B cell (primary cell): ENCODE measurements at regions not wholly inside any gene's neighbourhood (a gene's known extent, or its start where the extent isn't known, plus 50 kb on each side); places are given as distances from the start of the nearest gene placed in this dataset.

Experiments used
- ATAC-seq: fragments of 200-7000 bp; cut with Tn5 transposase; one replicate; pipeline ENCODE4 v1.10.0; 2021; ENCODE audit warnings: low read depth, mild to moderate bottlenecking, moderate number of reproducible peaks, moderate library complexity
- CTCF ChIA-PET: fragments of 350-600 bp; sonication (Branson Sonifier 250); formaldehyde crosslinking; loops from one replicate; lab custom pipeline; 2021; ENCODE audit warnings: antibody characterized with exemption, inconsistent platforms; lab: Charles Lee
- POLR2A ChIA-PET: fragments of 350-600 bp; sonication (Branson Sonifier 250); formaldehyde crosslinking; loops from one replicate; lab custom pipeline; 2021; ENCODE audit warnings: antibody characterized with exemption; lab: Charles Lee
- DNase-seq: peaks from one replicate; pipeline ENCODE4 v3.0.0; 2013
- H2AFZ ChIP-seq: 2 replicates; pipeline ENCODE4 v1.6.1; 2012; ENCODE audit warnings: mild to moderate bottlenecking, low read depth, low read length; ENCODE audit not compliant: insufficient read depth, poor library complexity, severe bottlenecking
- H3K27ac ChIP-seq, 2 donors: 1 replicate in 1 of 2; 2 replicates in 1 of 2; pipeline ENCODE4 v1.5.1; 2012 to 2013; ENCODE audit warnings: low read length in 2 of 2, mild to moderate bottlenecking in 2 of 2, moderate library complexity in 1 of 2
- H3K27me3 ChIP-seq, 4 experiments: fragments of 200-600 bp in 1 of 4; sonication (generic) in 1 of 4; replicated peaks in 1 of 4; 1 replicate in 2 of 4; 2 replicates in 2 of 4; pipeline versions ENCODE4 v1.6.1 to v1.7.0; 2013 to 2016; ENCODE audit warnings: low read length in 3 of 4, mild to moderate bottlenecking in 2 of 4, mixed read lengths in 1 of 4, moderate library complexity in 1 of 4; ENCODE audit not compliant: insufficient read depth in 4 of 4, control insufficient read depth in 3 of 4; ENCODE audit errors: control extremely low read depth in 1 of 4
- H3K36me3 ChIP-seq, 2 experiments: replicated peaks in 1 of 2; 1 replicate in 1 of 2; 2 replicates in 1 of 2; pipeline versions ENCODE4 v1.6.1 to v1.7.1; 2013; ENCODE audit warnings: low read length in 1 of 2; ENCODE audit not compliant: insufficient read depth in 2 of 2, control insufficient read depth in 1 of 2; ENCODE audit errors: control extremely low read depth in 1 of 2, extremely low read depth in 1 of 2
- H3K4me1 ChIP-seq, 2 donors: fragments of 200-600 bp in 1 of 2; sonication (generic) in 1 of 2; 1 replicate in 1 of 2; 2 replicates in 1 of 2; pipeline versions ENCODE4 v1.5.1 to v1.6.1; 2013 to 2017; ENCODE audit warnings: low read length in 2 of 2; ENCODE audit not compliant: control insufficient read depth in 2 of 2, insufficient read depth in 2 of 2
- H3K4me2 ChIP-seq: replicated peaks from 2 replicates; pipeline ENCODE3; 2012; ENCODE audit warnings: mild to moderate bottlenecking, low read depth, low read length; ENCODE audit not compliant: poor library complexity, severe bottlenecking
- H3K4me3 ChIP-seq, 5 experiments: fragments of 200-600 bp in 1 of 5; sonication (generic) in 1 of 5; 1 replicate in 3 of 5; 2 replicates in 2 of 5; pipeline versions ENCODE4 v1.5.1 to v1.7.0; 2011 to 2016; ENCODE audit warnings: low read length in 4 of 5, mild to moderate bottlenecking in 4 of 5, low read depth in 2 of 5, control low read depth in 1 of 5, moderate library complexity in 1 of 5; ENCODE audit not compliant: insufficient read depth in 1 of 5; ENCODE audit errors: control extremely low read depth in 1 of 5, extremely low read depth in 1 of 5
- H3K79me2 ChIP-seq: fragments of 200-600 bp; sonication (generic); one replicate; pipeline ENCODE4 v1.6.0; 2016; ENCODE audit warnings: low read length; ENCODE audit not compliant: control insufficient read depth, insufficient read depth
- H3K9ac ChIP-seq: fragments of 200-600 bp; sonication (generic); 2 replicates; pipeline ENCODE4 v1.6.1; 2017; ENCODE audit warnings: mild to moderate bottlenecking, low read length, moderate library complexity
- H3K9me3 ChIP-seq, 3 donors: one replicate each; pipeline versions ENCODE4 v1.6.1 to v1.7.1; 2013; ENCODE audit warnings: low read length in 2 of 3; ENCODE audit not compliant: control insufficient read depth in 2 of 3, insufficient read depth in 1 of 3; ENCODE audit errors: control extremely low read depth in 1 of 3
- H4K20me1 ChIP-seq: 2 replicates; pipeline ENCODE4 v1.6.0; 2012; ENCODE audit warnings: mild to moderate bottlenecking, low read length; ENCODE audit not compliant: insufficient read depth, control insufficient read depth, poor library complexity, severe bottlenecking
- H3K27ac Mint-ChIP-seq: one replicate; pipeline ENCODE4 v1.8.0; 2021; ENCODE audit warnings: mixed read lengths
- H3K27me3 Mint-ChIP-seq: one replicate; pipeline ENCODE4 v1.8.0; 2021; ENCODE audit warnings: mixed read lengths
- H3K4me1 Mint-ChIP-seq: one replicate; pipeline ENCODE4 v1.8.0; 2021; ENCODE audit warnings: mixed read lengths
- H3K4me3 Mint-ChIP-seq: one replicate; pipeline ENCODE4 v1.8.0; 2021; ENCODE audit warnings: mixed read lengths
- H3K9me3 Mint-ChIP-seq: one replicate; pipeline ENCODE4 v1.8.0; 2022; ENCODE audit warnings: mixed read lengths; ENCODE audit not compliant: insufficient read depth
- CTCF ChIP-seq: fragments of 200-600 bp; IDR thresholded peaks from one replicate; pipeline ENCODE4 v1.8.0; 2022; ENCODE audit warnings: antibody characterized with exemption, mild to moderate bottlenecking
- EZH2 ChIP-seq: IDR thresholded peaks from 2 replicates; pipeline ENCODE4 v1.6.1; 2012; ENCODE audit warnings: borderline replicate concordance, low read depth, mild to moderate bottlenecking, moderate library complexity, low read length; ENCODE audit not compliant: insufficient read depth, poor library complexity, severe bottlenecking
- WGBS: methylation state at CpG from one replicate; pipeline ENCODE4 v1.1.5; 2013; ENCODE audit warnings: missing lambda C conversion rate; ENCODE audit not compliant: insufficient coverage; 5-methylcytosine and 5-hydroxymethylcytosine counted together
- intact Hi-C: fragments of 100-400 bp; cut with micrococcal nuclease; formaldehyde crosslinking; loops from one replicate; pipeline ENCODE4 v1.10.0; 2022

GRCh38 chr9:90180381-90180780 is 462.2 kb downstream of the DIRAS2 start:
- Histone ChIP-seq H3K36me3 (no peaks in the 10 kb centered on the region), H3K9me3 (no peaks in the 10 kb centered on the region), H3K4me1 (peaks cover 8% of the 10 kb centered on the region in 2 donors), H3K4me2 (no peak overlapping the region), H3K79me2 (no peaks in the 10 kb centered on the region), H3K27me3 (no peaks in the 10 kb centered on the region), H3K9ac (no peak overlapping the region), H4K20me1 (no peaks in the 10 kb centered on the region), H3K27ac (no peak overlapping the region), H2AFZ (no peak overlapping the region), H3K4me3 (no peak overlapping the region)
- no peak for DNase-seq
- 11% methylated on average over 1 of the region's 1 CpG for WGBS
- TF ChIP-seq EZH2 = no peak
- no peak for TF ChIP-seq CTCF
- ATAC-seq = no peak
- peaks cover 2% of the 10 kb centered on the region for H3K9me3 Mint-ChIP-seq
- H3K4me1 Mint-ChIP-seq = peaks cover 30% of the 10 kb centered on the region
- intact Hi-C loops = no loop called here
- H3K27me3 Mint-ChIP-seq = no peaks in the 10 kb centered on the region
- H3K27ac Mint-ChIP-seq = no peak overlapping the region
- CTCF ChIA-PET = interaction anchor here (1.5 to 2.8 kb wide), 2 partner anchors 21 to 38 kb away, joined by 3 to 10 read pairs; no protein-coding TSS in a partner anchor
- H3K4me3 Mint-ChIP-seq = no peak overlapping the region
- POLR2A ChIA-PET = no interaction called here

GRCh38 chr9:90188656-90189055 is 454.0 kb downstream of the DIRAS2 start:
- Mint-ChIP-seq H3K9me3 (no peaks in the 10 kb centered on the region), H3K4me3 (peak overlapping the region; percentile 70), H3K27me3 (no peaks in the 10 kb centered on the region), H3K27ac (peak overlapping the region; percentile 74), H3K4me1 (peaks cover 55% of the 10 kb centered on the region)
- Histone ChIP-seq H3K9ac (peak overlapping the region; percentile 36), H4K20me1 (no peaks in the 10 kb centered on the region), H3K4me2 (peak overlapping the region; percentile 68), H3K27ac (peak overlapping the region; percentile 42 to 68), H3K4me1 (peaks cover 27 to 33% of the 10 kb centered on the region in 2 donors), H3K36me3 (no peaks in the 10 kb centered on the region), H3K4me3 (peak overlapping the region in 3 of 5 experiments; percentile 12 to 63 (median 15)), H3K9me3 (peaks cover 0 to 7% (median 0%) of the 10 kb centered on the region in 3 donors), H3K27me3 (no peaks in the 10 kb centered on the region), H3K79me2 (no peaks in the 10 kb centered on the region), H2AFZ (peak overlapping the region; percentile 13)
- no peak for DNase-seq
- intact Hi-C loops = no loop called here
- CTCF ChIA-PET = no interaction called here
- WGBS = no CpG with 5 or more reads among the region's 2 CpGs
- POLR2A ChIA-PET = no interaction called here
- peak; percentile 16 for ATAC-seq
- TF ChIP-seq EZH2 (no peak), CTCF (no peak)
